GM12872 (cell line): ENCODE measurements at regions not wholly inside any gene's neighbourhood (a gene's known extent, or its start where the extent isn't known, plus 50 kb on each side); places are given as distances from the start of the nearest gene placed in this dataset.

ENCODE experiments used
- CTCF ChIP-seq: IDR thresholded peaks from 3 replicates; pipeline ENCODE4 v1.5.1; 2011; ENCODE audit warnings: low read depth, mild to moderate bottlenecking, low read length, moderate library complexity; ENCODE audit not compliant: insufficient read depth

DNA sequence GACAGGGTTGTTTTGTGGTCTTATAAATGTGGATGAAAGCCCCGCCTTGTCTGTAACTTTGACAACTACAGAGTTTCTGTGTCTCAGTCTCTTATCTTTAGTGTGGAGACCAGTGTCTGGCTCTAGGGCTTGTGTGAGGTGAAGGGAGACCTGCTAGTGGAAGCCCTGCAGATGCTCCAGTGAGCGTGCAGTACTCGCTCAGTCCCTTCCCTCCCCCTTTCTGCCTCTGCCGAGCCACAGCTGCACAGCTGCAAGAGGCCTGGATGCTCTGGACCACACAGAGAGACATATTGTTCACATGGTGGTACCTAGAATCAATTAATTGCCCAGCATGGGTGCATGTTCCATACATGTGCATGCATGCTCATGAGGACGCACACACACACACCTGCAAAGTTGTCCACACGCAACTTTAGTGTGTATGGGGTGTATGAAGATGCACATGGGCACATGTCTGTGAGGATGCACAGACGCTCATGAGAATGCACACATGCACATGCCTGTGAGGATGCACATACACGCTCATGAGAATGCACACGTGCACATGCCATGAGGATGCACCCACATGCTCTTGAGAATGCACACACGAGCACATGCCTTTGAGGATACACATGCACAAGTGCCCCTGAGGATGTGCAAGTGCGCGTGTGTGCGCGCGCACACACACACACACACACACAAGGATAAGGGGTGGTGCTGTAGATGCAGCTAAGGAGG, 282.1 kb upstream of the HS6ST1 start:
- TF ChIP-seq CTCF = no peak

DNA sequence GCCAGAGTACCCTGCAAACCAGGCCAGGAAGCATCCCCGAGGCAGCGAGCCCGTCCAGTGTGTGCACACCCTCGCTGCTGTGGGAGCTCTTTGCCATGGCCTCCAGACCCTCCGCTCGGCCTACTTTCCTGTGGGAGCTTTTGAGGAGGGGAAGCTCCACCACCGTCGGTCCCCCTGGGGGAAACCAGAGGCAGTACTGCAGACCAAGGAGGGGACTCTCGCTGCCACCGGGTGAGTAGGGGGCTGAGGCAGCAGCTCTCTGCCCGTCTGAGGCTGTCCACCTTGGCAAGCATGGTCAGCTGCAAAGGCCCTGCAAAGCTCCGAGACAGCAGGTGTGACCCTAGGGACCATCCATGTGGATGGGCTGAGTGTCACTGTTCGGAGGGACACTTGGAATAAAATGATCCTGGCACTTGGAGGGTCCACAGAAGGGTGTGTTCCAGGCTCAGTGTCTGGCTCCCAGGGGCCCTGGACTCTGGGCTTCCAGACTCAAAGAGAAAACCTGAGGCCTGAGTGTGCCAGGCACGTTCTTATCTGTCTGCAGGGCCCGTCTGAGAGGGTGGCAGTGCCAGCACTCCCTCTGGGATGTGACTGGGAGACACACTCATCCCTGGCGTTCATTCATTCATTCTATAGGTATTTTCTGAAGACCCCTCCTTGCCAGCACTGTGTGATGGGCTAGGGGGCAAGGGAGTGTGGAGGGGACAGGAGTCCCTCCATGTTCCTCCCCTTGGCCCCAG, 282.8 kb upstream of the HS6ST1 start:
- TF ChIP-seq CTCF = no peak

DNA sequence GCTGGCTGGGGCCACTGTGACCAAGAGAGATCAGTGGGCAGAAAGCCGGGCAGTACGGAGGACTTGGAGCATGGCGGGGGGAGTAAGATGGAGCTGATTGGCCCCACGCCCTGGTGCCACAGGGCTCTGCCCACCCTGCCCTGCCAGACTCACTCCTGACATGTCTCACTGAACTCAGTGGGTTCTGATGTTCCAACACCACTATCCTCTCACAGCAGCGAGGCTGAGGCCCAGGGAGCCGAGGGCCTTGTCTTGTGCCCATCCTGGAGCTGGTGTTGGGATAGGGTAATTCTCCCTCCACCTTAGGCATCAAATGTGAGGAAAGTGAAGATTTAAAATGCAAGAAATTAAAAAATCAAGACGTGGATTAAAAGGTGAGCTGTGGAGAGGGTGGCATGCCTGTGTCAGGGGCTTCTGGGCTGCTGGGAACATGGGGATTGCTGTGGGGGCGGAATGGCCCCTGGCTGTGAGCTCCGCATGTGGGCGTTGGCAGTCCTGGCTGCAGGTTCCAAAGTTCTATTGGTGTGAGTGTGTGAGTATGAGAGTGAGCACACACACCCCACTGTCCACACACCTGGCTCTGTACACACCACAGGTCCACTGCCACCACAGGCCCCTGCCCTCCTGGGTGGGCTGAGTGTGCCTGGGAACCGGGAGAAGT, 283.5 kb upstream of the HS6ST1 start:
- TF ChIP-seq CTCF = no peak

- TF ChIP-seq CTCF = no peak
These were observed 284.0 kb upstream of the HS6ST1 start for GRCh38 chr2:128602699-128603101.

- TF ChIP-seq CTCF = no peak
These were observed 284.8 kb upstream of the HS6ST1 start for GRCh38 chr2:128603411-128603924.

- TF ChIP-seq CTCF = no peak
These were observed 285.4 kb upstream of the HS6ST1 start for GRCh38 chr2:128604045-128604444.

- no peak for TF ChIP-seq CTCF
These were observed 286.8 kb upstream of the HS6ST1 start for GRCh38 chr2:128605421-128605820.
